BE2C (cell line): ENCODE measurements at regions not wholly inside any gene's neighbourhood (a gene's known extent, or its start where the extent isn't known, plus 50 kb on each side); places are given as distances from the start of the nearest gene placed in this dataset.
"Not testable (repeated sequence)": the region's sequence is repeated elsewhere in the genome, so short reads cannot be mapped to it uniquely, and the experiment has no call there.

ENCODE experiments used
- DNase-seq: peaks from one replicate; pipeline ENCODE4 v3.0.0-alpha.2; 2020
- H3K27me3 ChIP-seq: fragments of 250-450 bp; sonication (Bioruptor Pico); 2 replicates; pipeline ENCODE4 v1.5.1; 2020; ENCODE audit warnings: mild to moderate bottlenecking
- H3K36me3 ChIP-seq: fragments of 250-450 bp; sonication (Bioruptor Pico); 2 replicates; pipeline ENCODE4 v1.5.1; 2020; ENCODE audit warnings: mild to moderate bottlenecking
- H3K4me1 ChIP-seq: fragments of 250-450 bp; sonication (Bioruptor Pico); 2 replicates; pipeline ENCODE4 v1.5.1; 2020
- H3K4me3 ChIP-seq: 2 replicates; pipeline ENCODE4 v1.5.1; 2011; ENCODE audit warnings: low read depth, low read length
- H3K9me3 ChIP-seq: fragments of 250-450 bp; sonication (Bioruptor Pico); 2 replicates; pipeline ENCODE4 v1.5.1; 2020
- CTCF ChIP-seq: IDR thresholded peaks from 2 replicates; pipeline ENCODE4 v1.5.1; 2012; ENCODE audit warnings: mild to moderate bottlenecking, low read depth, low read length

- Histone ChIP-seq H3K4me3 (no peak overlapping the region), H3K27me3 (no peaks in the 10 kb centered on the region), H3K4me1 (no peaks in the 10 kb centered on the region), H3K36me3 (no peaks in the 10 kb centered on the region), H3K9me3 (no peaks in the 10 kb centered on the region)
- no peak for TF ChIP-seq CTCF
- DNase-seq: no peak
These were observed 615.7 kb downstream of the GABRG2 start for GRCh38 chr5:162683284-162683683.

- no peaks in the 10 kb centered on the region for H3K4me1 ChIP-seq
- DNase-seq: no peak
- no peaks in the 10 kb centered on the region for H3K27me3 ChIP-seq
- no peak for TF ChIP-seq CTCF
- no peaks in the 10 kb centered on the region for H3K9me3 ChIP-seq
- no peaks in the 10 kb centered on the region for H3K36me3 ChIP-seq
- H3K4me3 ChIP-seq: no peak overlapping the region
These were observed 616.6 kb downstream of the GABRG2 start for GRCh38 chr5:162684145-162684544.

- no peak for DNase-seq
- Histone ChIP-seq H3K36me3 (no peaks in the 10 kb centered on the region), H3K9me3 (no peaks in the 10 kb centered on the region), H3K27me3 (no peaks in the 10 kb centered on the region), H3K4me1 (no peaks in the 10 kb centered on the region), H3K4me3 (no peak overlapping the region)
- TF ChIP-seq CTCF: no peak
These were observed 617.7 kb downstream of the GABRG2 start for GRCh38 chr5:162685302-162685701.

GRCh38 chr5:162696272-162696671, 628.7 kb downstream of the GABRG2 start:
- H3K4me1 ChIP-seq, H3K27me3 ChIP-seq, H3K4me3 ChIP-seq, H3K9me3 ChIP-seq, H3K36me3 ChIP-seq, DNase-seq: not testable (repeated sequence)

GRCh38 chr5:162699361-162699760, 631.8 kb downstream of the GABRG2 start:
- peak; percentile 8; the same call in 1 of the 2 replicates for TF ChIP-seq CTCF
- Histone ChIP-seq H3K36me3 (no peaks in the 10 kb centered on the region), H3K4me3 (no peak overlapping the region), H3K27me3 (no peaks in the 10 kb centered on the region), H3K9me3 (no peaks in the 10 kb centered on the region), H3K4me1 (peaks cover 3% of the 10 kb centered on the region; the same call in 1 of the 2 replicates)
- no peak for DNase-seq

- no peaks in the 10 kb centered on the region for H3K9me3 ChIP-seq
- no peak for DNase-seq
- TF ChIP-seq CTCF: no peak
These were observed 636.3 kb downstream of the GABRG2 start for GRCh38 chr5:162703914-162704313.

GRCh38 chr5:162711244-162711643, 643.7 kb downstream of the GABRG2 start:
- Histone ChIP-seq H3K9me3 (no peaks in the 10 kb centered on the region), H3K36me3 (no peaks in the 10 kb centered on the region), H3K4me3 (no peak overlapping the region), H3K4me1 (no peaks in the 10 kb centered on the region), H3K27me3 (no peaks in the 10 kb centered on the region)
- no peak for DNase-seq
- TF ChIP-seq CTCF: no peak

More at GRCh38 chr5:162703914-162704313, 636.3 kb downstream of the GABRG2 start:
- Histone ChIP-seq H3K36me3 (no peaks in the 10 kb centered on the region), H3K4me3 (no peak overlapping the region), H3K27me3 (no peaks in the 10 kb centered on the region), H3K4me1 (peaks cover 3% of the 10 kb centered on the region; the same call in 1 of the 2 replicates)
